HCT116 (cell line): ENCODE measurements at regions not wholly inside any gene's neighbourhood (a gene's known extent, or its start where the extent isn't known, plus 50 kb on each side); places are given as distances from the start of the nearest gene placed in this dataset.

ENCODE experiments used
- ATAC-seq: fragments of 200-7000 bp; cut with Tn5 transposase; 2 replicates; pipeline ENCODE4 v1.9.1; 2020; ENCODE audit warnings: mild to moderate bottlenecking, moderate library complexity
- BruUV-seq: library from RNA; stranded (reverse); fragments of 400-500 nt; replicated peaks from 2 replicates; lab custom pipeline; 2021; lab: Mats Ljungman, UMichigan
- CTCF ChIA-PET: fragments of 300-600 bp; sonication (Branson Sonifier 250); formaldehyde crosslinking; loops from one replicate; lab custom pipeline; 2021; ENCODE audit warnings: antibody characterized with exemption; lab: Charles Lee
- POLR2A ChIA-PET: fragments of 300-600, 350-600 bp; sonication (Branson Sonifier 250); formaldehyde crosslinking; loops from one replicate; lab custom pipeline; 2021; ENCODE audit warnings: antibody characterized with exemption; lab: Charles Lee
- RAD21 ChIA-PET, 2 experiments: fragments of 300-600 bp; sonication (Branson Sonifier 250); formaldehyde crosslinking; loops; one replicate each; lab custom pipeline; 2023; ENCODE audit warnings: low total read pairs in 2 of 2; ENCODE audit not compliant: uncharacterized antibody in 2 of 2, unreplicated experiment in 2 of 2, low non-redundant PET in 1 of 2; lab: Charles Lee
- DNase-seq: peaks from one replicate; pipeline ENCODE4 v3.0.0-alpha.2; 2010; ENCODE audit warnings: low read depth, low spot score
- H2AFZ ChIP-seq: fragments of 200-600 bp; shearing (Covaris generic), sonication (generic); 2 replicates; pipeline ENCODE4 v1.6.1; 2017; ENCODE audit warnings: low read depth, mixed run types, mixed read lengths, antibody characterized with exemption, low read length; ENCODE audit not compliant: poor library complexity, severe bottlenecking
- H3K27ac ChIP-seq: 2 replicates; pipeline ENCODE4 v1.5.1; 2012; ENCODE audit warnings: low read depth, low read length
- H3K27me3 ChIP-seq: fragments of 200-600 bp; sonication (generic); 2 replicates; pipeline ENCODE4 v1.6.1; 2016; ENCODE audit warnings: mixed run types, low read length, mixed read lengths; ENCODE audit not compliant: insufficient read depth
- H3K36me3 ChIP-seq, 2 experiments: fragments of 200-500 bp in 1 of 2; fragments of 200-600 bp in 1 of 2; sonication (Bioruptor generic) in 1 of 2; sonication (generic) in 1 of 2; 2 replicates each; pipeline versions ENCODE4 v1.5.1 to v1.6.1; 2014 to 2016; ENCODE audit warnings: low read length in 2 of 2, inconsistent platforms in 1 of 2, mixed read lengths in 1 of 2, mixed run types in 1 of 2; ENCODE audit not compliant: insufficient read depth in 2 of 2, control insufficient read depth in 1 of 2
- H3K4me1 ChIP-seq, 2 experiments: fragments of 200-600 bp in 1 of 2; sonication (generic) in 1 of 2; 2 replicates each; pipeline versions ENCODE4 v1.5.1 to v1.6.1; 2012 to 2017; ENCODE audit warnings: low read length in 2 of 2, inconsistent platforms in 1 of 2, mild to moderate bottlenecking in 1 of 2, mixed read lengths in 1 of 2, mixed run types in 1 of 2, moderate library complexity in 1 of 2; ENCODE audit not compliant: insufficient read depth in 2 of 2, control insufficient read depth in 1 of 2
- H3K4me2 ChIP-seq: fragments of 200-600 bp; sonication (generic); 2 replicates; pipeline ENCODE4 v1.6.1; 2017; ENCODE audit warnings: mixed run types, low read length, mixed read lengths
- H3K4me3 ChIP-seq, 2 experiments: fragments of 200-600 bp in 1 of 2; sonication (generic) in 1 of 2; replicated peaks in 1 of 2; 2 replicates each; pipeline ENCODE4 v1.5.1; 2011 to 2016; ENCODE audit warnings: low read length in 2 of 2, control low read depth in 1 of 2, low read depth in 1 of 2, mild to moderate bottlenecking in 1 of 2, mixed read lengths in 1 of 2, mixed run types in 1 of 2
- H3K79me2 ChIP-seq: fragments of 200-600 bp; sonication (generic); 2 replicates; pipeline ENCODE4 v1.6.1; 2017; ENCODE audit warnings: mild to moderate bottlenecking, mixed run types, low read length, moderate library complexity, mixed read lengths; ENCODE audit not compliant: insufficient read depth
- H3K9ac ChIP-seq: fragments of 200-600 bp; sonication (generic); 2 replicates; pipeline ENCODE4 v1.6.1; 2016; ENCODE audit warnings: low read length, mixed read lengths
- H3K9me2 ChIP-seq: fragments of 200-600 bp; sonication (generic), shearing (Covaris generic); 2 replicates; pipeline ENCODE4 v1.6.1; 2017; ENCODE audit warnings: mixed run types, mild to moderate bottlenecking, moderate library complexity; ENCODE audit not compliant: insufficient read depth
- H3K9me3 ChIP-seq, 2 experiments: fragments of 200-500 bp in 1 of 2; fragments of 200-600 bp in 1 of 2; sonication (Bioruptor generic) in 1 of 2; sonication (generic) in 1 of 2; 2 replicates each; pipeline ENCODE4 v1.6.1; 2014 to 2017; ENCODE audit warnings: low read length in 2 of 2, mixed read lengths in 2 of 2, inconsistent platforms in 1 of 2, low read depth in 1 of 2, mild to moderate bottlenecking in 1 of 2, mixed run types in 1 of 2, moderate library complexity in 1 of 2; ENCODE audit not compliant: control insufficient read depth in 1 of 2, insufficient read depth in 1 of 2
- H4K20me1 ChIP-seq: fragments of 200-600 bp; sonication (generic), shearing (Covaris generic); 2 replicates; pipeline ENCODE4 v1.6.1; 2017; ENCODE audit warnings: mixed run types, mild to moderate bottlenecking, moderate library complexity; ENCODE audit not compliant: insufficient read depth
- CBX3 ChIP-seq: IDR thresholded peaks from 2 replicates; pipeline ENCODE4 v1.6.1; 2012; ENCODE audit warnings: low read depth
- CEBPB ChIP-seq: IDR thresholded peaks from 2 replicates; pipeline ENCODE4 v1.6.1; 2012; ENCODE audit warnings: low read depth
- EGR1 ChIP-seq: IDR thresholded peaks from 2 replicates; pipeline ENCODE4 v1.6.1; 2012; ENCODE audit warnings: low read depth
- ELF1 ChIP-seq: IDR thresholded peaks from 2 replicates; pipeline ENCODE4 v1.6.1; 2012; ENCODE audit warnings: low read depth, borderline replicate concordance
- EZH2 ChIP-seq: fragments of 200-600 bp; sonication (generic); IDR thresholded peaks from 2 replicates; pipeline ENCODE4 v1.6.1; 2017; ENCODE audit warnings: antibody characterized with exemption, mixed run types
- EZH2phosphoT487 ChIP-seq: fragments of 200-600 bp; IDR thresholded peaks from 2 replicates; pipeline ENCODE4 v1.6.1; 2018; ENCODE audit warnings: antibody characterized with exemption, borderline replicate concordance
- FOSL1 ChIP-seq: IDR thresholded peaks from 2 replicates; pipeline ENCODE4 v1.6.1; 2012; ENCODE audit warnings: low read depth
- JUND ChIP-seq: IDR thresholded peaks from 2 replicates; pipeline ENCODE4 v1.6.1; 2012
- POLR2AphosphoS5 ChIP-seq: IDR thresholded peaks from 2 replicates; pipeline ENCODE4 v1.6.1; 2011; ENCODE audit warnings: mild to moderate bottlenecking, low read depth, low read length, moderate library complexity
- SIN3A ChIP-seq: IDR thresholded peaks from 2 replicates; pipeline ENCODE4 v1.6.1; 2012; ENCODE audit warnings: low read depth
- SRF ChIP-seq: IDR thresholded peaks from 2 replicates; pipeline ENCODE4 v1.6.1; 2012; ENCODE audit warnings: low read depth
- TCF7L2 ChIP-seq: IDR thresholded peaks from 2 replicates; pipeline ENCODE4 v1.7.0; 2011; ENCODE audit warnings: borderline replicate concordance, inconsistent platforms; ENCODE audit not compliant: insufficient read depth, insufficient read length; ENCODE audit errors: extremely low read depth
- YY1 ChIP-seq: IDR thresholded peaks from 2 replicates; pipeline ENCODE4 v1.6.1; 2011; ENCODE audit warnings: low read length, low read depth, moderate library complexity, mild to moderate bottlenecking; ENCODE audit not compliant: insufficient replicate concordance; ENCODE audit errors: extremely low read depth
- ZFX ChIP-seq: fragments of 450-650 bp; IDR thresholded peaks from 2 replicates; pipeline ENCODE4 v1.6.1; 2017
- ZNF274 ChIP-seq: fragments of 200-500 bp; sonication (Bioruptor generic); IDR thresholded peaks from 2 replicates; pipeline ENCODE4 v1.6.1; 2014; ENCODE audit warnings: mild to moderate bottlenecking, low read depth, low read length, inconsistent platforms
- intact Hi-C: fragments of 100-400 bp; cut with micrococcal nuclease; formaldehyde crosslinking; loops from 2 replicates; pipeline ENCODE4 v1.10.0; 2022
- TF ChIP-seq, protein P1 (sequence below), 3 experiments: fragments of 200-600 bp in 1 of 3; sonication (generic) in 1 of 3; IDR thresholded peaks in 2 of 3; conservative IDR thresholded peaks in 1 of 3; 2 replicates each; pipeline ENCODE4 v1.5.1; 2012 to 2017; ENCODE audit warnings: low read depth in 2 of 3, low read length in 2 of 3, antibody characterized with exemption in 1 of 3, borderline replicate concordance in 1 of 3, control low read depth in 1 of 3, mild to moderate bottlenecking in 1 of 3, mixed read lengths in 1 of 3, mixed run types in 1 of 3, moderate library complexity in 1 of 3; ENCODE audit not compliant: insufficient read depth in 1 of 3
- TF ChIP-seq, protein P2 (sequence below): IDR thresholded peaks from 2 replicates; pipeline ENCODE4 v1.6.1; 2012
- TF ChIP-seq, protein P3 (sequence below): IDR thresholded peaks from 2 replicates; pipeline ENCODE4 v1.6.1; 2012; ENCODE audit warnings: low read depth
- TF ChIP-seq, protein P4 (sequence below): IDR thresholded peaks from 2 replicates; pipeline ENCODE4 v1.6.1; 2011; ENCODE audit warnings: mild to moderate bottlenecking, low read length, moderate library complexity; ENCODE audit not compliant: insufficient replicate concordance; ENCODE audit errors: extremely low read depth

DNA sequence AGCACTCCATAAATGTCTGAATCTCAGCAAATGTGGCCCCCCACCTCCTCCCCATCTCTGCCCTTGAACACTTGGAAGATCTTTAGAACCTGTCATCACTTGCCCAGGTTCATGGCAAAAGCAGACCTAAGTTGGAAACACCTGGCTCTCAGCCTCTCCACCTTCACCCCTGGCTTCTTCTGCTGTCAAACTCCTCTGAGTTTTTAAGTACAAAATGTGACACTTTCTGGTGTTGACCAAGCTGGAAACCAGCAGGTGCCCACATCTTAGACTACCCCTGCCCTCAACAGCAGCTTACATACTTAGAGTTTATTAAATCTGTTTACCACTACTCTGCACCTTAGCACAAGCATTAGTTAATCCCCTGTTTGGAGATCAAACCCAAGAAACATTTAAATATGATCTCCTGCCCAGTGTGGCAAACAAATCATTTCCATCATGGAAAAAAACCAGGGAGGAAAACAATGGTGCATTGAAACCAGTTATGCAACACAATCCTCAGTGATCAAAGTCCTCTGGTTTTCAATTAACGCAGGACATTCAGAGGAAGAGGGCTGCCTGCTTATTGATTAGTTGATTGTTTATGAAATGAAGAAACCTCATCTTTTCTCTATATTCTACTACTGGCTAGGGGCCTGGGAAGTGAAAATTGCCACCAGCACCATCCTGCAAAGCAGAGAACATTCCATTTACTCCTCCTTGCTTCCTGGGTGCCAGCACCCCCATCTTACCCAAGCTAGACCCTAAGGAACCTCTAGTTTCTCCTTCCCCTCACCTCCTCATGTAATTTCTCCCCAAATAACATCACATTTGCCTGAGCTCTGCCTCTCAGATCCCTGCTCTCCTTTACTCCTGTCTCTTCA, 139.4 kb upstream of the RAB4A start:
- intact Hi-C loops, result no loop called here
- Histone ChIP-seq H3K79me2 (no peaks in the 10 kb centered on the region), H2AFZ (no peak overlapping the region), H3K4me2 (no peak overlapping the region), H3K4me1 (peaks cover 0 to 5% of the 10 kb centered on the region in 2 experiments; a peak in 1 of 4 replicates), H3K27me3 (0 out of 2 replicates have a peak, but pooled peaks cover 3% of the 10 kb centered on the region), H3K4me3 (no peak overlapping the region), H3K9me2 (no peaks in the 10 kb centered on the region), H3K9me3 (no peaks in the 10 kb centered on the region), H3K9ac (no peak overlapping the region), H3K27ac (no peak overlapping the region), H4K20me1 (no peaks in the 10 kb centered on the region), H3K36me3 (no peaks in the 10 kb centered on the region)
- ChIA-PET POLR2A (no interaction called here), RAD21 (no interaction called here), CTCF (no interaction called here)
- ATAC-seq (no peak), DNase-seq (no peak)
- no TSS peak for BruUV-seq
- TF ChIP-seq JUND (no peak), CBX3 (no peak), EZH2phosphoT487 (no peak), ELF1 (no peak), SIN3A (no peak), POLR2AphosphoS5 (no peak), EZH2 (no peak), SRF (no peak), ZNF274 (no peak), CEBPB (no peak), TCF7L2 (no peak), EGR1 (no peak), FOSL1 (no peak), ZFX (no peak), YY1 (no peak)
- TF ChIP-seq, protein P1, sequence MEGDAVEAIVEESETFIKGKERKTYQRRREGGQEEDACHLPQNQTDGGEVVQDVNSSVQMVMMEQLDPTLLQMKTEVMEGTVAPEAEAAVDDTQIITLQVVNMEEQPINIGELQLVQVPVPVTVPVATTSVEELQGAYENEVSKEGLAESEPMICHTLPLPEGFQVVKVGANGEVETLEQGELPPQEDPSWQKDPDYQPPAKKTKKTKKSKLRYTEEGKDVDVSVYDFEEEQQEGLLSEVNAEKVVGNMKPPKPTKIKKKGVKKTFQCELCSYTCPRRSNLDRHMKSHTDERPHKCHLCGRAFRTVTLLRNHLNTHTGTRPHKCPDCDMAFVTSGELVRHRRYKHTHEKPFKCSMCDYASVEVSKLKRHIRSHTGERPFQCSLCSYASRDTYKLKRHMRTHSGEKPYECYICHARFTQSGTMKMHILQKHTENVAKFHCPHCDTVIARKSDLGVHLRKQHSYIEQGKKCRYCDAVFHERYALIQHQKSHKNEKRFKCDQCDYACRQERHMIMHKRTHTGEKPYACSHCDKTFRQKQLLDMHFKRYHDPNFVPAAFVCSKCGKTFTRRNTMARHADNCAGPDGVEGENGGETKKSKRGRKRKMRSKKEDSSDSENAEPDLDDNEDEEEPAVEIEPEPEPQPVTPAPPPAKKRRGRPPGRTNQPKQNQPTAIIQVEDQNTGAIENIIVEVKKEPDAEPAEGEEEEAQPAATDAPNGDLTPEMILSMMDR (IDR thresholded peaks at IDR 0.05 in 2 of 3, conservative IDR thresholded peaks at IDR 0.05 in 1 of 3; ENCODE audit: borderline replicate concordance in 1 of 3, insufficient read depth in 1 of 3, low read depth in 2 of 3, low read length in 2 of 3), result no peak
- TF ChIP-seq, protein P2, sequence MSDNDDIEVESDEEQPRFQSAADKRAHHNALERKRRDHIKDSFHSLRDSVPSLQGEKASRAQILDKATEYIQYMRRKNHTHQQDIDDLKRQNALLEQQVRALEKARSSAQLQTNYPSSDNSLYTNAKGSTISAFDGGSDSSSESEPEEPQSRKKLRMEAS, result no peak
- TF ChIP-seq, protein P3, sequence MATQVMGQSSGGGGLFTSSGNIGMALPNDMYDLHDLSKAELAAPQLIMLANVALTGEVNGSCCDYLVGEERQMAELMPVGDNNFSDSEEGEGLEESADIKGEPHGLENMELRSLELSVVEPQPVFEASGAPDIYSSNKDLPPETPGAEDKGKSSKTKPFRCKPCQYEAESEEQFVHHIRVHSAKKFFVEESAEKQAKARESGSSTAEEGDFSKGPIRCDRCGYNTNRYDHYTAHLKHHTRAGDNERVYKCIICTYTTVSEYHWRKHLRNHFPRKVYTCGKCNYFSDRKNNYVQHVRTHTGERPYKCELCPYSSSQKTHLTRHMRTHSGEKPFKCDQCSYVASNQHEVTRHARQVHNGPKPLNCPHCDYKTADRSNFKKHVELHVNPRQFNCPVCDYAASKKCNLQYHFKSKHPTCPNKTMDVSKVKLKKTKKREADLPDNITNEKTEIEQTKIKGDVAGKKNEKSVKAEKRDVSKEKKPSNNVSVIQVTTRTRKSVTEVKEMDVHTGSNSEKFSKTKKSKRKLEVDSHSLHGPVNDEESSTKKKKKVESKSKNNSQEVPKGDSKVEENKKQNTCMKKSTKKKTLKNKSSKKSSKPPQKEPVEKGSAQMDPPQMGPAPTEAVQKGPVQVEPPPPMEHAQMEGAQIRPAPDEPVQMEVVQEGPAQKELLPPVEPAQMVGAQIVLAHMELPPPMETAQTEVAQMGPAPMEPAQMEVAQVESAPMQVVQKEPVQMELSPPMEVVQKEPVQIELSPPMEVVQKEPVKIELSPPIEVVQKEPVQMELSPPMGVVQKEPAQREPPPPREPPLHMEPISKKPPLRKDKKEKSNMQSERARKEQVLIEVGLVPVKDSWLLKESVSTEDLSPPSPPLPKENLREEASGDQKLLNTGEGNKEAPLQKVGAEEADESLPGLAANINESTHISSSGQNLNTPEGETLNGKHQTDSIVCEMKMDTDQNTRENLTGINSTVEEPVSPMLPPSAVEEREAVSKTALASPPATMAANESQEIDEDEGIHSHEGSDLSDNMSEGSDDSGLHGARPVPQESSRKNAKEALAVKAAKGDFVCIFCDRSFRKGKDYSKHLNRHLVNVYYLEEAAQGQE, result no peak
- TF ChIP-seq, protein P4, sequence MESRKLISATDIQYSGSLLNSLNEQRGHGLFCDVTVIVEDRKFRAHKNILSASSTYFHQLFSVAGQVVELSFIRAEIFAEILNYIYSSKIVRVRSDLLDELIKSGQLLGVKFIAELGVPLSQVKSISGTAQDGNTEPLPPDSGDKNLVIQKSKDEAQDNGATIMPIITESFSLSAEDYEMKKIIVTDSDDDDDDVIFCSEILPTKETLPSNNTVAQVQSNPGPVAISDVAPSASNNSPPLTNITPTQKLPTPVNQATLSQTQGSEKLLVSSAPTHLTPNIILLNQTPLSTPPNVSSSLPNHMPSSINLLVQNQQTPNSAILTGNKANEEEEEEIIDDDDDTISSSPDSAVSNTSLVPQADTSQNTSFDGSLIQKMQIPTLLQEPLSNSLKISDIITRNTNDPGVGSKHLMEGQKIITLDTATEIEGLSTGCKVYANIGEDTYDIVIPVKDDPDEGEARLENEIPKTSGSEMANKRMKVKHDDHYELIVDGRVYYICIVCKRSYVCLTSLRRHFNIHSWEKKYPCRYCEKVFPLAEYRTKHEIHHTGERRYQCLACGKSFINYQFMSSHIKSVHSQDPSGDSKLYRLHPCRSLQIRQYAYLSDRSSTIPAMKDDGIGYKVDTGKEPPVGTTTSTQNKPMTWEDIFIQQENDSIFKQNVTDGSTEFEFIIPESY, result no peak
